CMK (cell line): ENCODE measurements at regions not wholly inside any gene's neighbourhood (a gene's known extent, or its start where the extent isn't known, plus 50 kb on each side); places are given as distances from the start of the nearest gene placed in this dataset.
"Not testable (repeated sequence)": the region's sequence is repeated elsewhere in the genome, so short reads cannot be mapped to it uniquely, and the experiment has no call there.

ENCODE experiments used
- DNase-seq: peaks from one replicate; pipeline ENCODE4 v3.0.0-alpha.2; 2010; ENCODE audit warnings: low read depth

DNA sequence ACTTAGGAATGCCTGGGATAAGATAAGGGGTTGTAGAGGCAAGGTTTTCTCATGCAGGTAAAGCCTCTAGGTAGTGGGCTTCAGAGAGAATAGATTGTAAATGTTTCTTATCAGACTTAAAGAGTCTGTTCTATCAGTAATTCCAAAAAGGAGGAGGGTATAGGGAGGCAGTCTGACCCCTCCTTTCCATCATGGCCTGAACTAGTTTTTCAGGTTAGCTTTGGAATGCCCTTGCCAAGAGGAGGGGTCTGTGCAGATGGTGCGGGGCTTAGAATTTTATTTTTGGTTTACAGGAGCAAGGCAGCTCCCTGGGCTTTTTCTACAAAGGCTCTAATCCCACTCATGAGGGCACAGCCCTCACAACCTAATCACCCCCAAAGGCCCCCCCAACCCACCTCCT lies 135.0 kb downstream of the B3GNT2 start:
- DNase-seq: no peak

DNA sequence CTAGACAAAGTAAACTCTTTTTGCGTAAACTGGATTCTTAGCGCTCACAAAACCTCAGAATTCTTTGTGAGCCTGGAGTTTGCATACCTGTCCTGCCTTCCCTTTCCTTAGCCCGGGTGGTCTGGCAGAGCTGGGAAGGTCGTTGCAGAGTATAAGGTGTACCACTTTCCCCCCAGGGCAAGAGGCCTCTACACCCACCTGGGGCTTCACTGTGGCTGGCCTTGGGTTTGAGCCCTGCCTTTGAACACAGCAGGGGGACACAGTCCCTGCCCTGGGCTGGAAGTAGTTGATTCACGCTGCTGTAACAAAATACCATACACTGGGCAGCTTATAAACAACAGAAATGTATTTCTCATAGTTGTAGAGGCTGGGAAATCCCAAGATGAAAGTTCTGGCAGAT lies 133.9 kb downstream of the B3GNT2 start:
- no peak for DNase-seq

DNA sequence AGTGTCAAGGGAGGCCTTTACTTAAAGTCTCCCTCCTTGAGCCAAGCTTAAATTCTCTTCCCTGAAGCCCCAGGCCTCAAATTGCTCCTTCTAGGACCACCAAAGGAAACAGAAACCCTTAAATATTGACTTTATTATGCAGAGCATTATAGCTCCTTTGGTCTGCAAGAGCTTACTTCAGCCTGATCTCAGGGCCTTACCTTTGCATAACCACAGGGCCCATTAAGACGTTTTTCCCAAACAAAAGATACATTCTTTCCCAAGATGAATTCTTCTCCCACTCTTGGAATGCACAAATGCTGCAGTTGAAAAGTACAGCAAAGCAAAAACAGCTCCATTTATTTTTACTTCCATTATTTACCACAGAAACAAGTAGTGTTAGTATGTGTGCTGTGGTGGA lies 130.8 kb downstream of the B3GNT2 start:
- DNase-seq: no peak

DNA sequence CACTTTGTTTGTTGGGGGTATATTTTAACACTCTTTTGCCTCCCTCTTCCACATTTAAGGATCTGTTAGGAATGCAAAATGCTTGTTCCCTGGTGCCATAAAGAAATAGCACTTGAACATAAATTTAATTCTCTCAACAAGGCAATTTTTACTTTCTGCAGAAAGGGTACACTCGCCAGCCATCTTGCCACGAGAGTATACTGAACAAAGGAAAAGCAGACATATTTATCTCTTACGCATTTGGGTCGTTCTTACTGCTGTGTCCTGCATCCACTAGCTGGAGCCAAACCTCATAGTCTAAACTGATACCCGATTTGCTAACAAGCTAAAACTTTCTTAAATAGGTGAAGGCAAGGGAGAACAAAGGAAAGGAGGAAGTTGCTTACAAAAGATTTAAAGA lies 129.5 kb downstream of the B3GNT2 start:
- no peak for DNase-seq

DNA sequence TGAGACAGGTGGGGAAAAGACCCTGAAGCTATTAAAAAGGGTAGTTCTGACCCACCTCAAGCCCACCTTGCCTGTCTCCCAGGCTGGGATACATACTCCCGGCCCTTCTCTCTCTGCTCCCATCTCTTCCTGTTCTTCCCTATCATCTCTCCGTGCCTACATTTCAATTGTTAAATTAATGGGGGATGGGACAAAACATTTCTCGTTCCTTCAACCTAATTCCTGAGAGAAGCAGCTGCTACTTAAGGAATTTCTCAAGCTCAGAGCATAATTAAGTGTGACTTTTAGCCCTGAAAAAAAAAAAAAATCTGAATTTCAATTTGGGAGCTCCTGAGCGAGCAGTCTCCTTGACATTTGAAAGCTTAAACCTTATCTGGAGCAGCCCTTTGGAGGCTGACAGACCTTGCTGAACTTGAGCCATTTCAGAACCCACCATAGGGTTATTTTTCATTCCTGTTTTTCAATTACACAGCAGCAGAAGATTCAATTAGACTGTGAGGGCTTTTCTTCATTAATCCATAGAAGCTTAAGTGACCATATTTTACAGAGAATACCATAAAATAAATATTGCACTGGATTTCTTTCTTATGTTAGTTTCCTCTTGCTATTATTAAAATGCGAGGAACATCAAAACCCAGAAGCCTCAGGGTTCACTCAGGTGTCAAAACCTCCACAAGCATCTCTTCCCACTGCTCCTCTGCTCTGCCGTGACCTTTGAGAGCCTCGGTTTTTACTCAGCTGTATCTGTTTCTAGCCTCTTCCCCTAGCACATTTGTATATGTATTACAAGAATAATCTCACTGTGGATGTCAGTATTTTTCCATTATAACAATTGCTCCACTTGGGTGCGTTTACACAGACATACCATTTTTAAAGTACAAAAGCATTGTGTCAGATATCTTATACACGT lies 125.7 kb downstream of the B3GNT2 start:
- no peak for DNase-seq

DNA sequence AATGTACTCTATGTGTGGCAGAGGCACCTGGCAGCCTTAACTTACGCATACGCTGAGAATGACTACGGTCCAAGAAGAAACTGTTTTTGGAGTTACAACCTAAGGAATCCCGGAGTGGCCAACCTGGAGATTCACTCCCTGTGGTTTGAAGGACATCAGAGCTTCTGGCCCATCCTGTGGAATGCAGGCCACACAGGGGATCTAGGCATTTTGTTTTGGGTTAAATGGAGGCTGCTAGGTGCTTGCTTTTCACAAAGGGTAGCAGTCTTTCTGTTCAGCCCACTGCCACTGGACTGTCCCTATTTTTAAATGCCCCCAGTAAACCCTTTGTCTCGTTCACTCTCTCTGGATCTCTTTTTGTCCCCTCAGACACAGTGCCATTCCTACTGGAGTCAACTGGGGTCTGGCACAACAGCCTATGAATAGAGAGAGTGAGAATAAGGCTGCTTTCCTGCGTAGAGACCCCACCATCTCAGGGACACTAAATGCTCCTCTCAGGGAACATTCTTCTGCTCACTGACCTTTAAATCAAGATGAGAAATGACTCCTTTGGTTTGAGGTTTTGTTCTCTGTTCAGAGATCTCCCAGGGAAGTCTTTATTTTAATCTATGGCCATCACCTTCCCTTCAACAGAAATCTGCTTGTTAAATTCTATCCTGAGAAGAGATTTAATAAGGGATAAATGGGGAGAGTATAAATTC lies 124.9 kb downstream of the B3GNT2 start:
- DNase-seq: no peak

DNA sequence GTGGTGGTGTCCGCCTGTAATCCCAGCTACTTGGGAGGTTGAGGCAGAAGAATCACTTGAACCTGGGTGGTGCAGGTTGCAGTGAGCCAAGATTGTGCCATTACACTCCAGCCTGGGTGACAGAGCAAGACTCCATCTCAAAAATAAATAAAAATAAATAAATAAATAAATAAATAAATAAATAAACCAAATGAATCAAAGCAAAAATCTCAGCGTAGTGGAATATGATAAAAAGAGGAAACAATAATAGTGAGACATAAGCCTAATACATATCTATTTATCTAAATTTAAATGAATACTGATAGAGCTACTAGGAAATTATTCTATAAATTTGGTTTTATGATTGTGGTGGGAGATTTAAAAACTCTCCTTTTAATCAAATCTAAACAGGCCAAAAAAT lies 124.2 kb downstream of the B3GNT2 start:
- DNase-seq: not testable (repeated sequence)

DNA sequence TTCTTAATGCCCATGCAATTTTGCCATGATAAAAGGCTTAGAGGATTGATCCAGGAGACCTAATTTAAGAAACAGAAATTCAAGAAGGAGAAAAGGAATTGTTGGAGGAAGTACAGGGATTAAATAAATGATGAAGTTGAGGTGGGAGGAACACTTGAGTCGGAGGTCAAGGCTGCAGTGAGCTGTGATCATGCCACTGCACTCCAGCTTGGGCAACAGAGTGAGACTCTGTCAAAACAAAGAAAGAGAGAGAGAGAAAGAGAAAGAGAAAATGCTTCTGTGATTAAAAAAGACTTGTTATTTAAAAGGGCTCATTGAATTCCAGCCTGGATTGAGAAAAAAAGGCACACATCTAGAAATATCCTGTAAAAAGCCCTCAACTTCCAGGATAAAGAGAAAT lies 123.2 kb downstream of the B3GNT2 start:
- DNase-seq: no peak

DNA sequence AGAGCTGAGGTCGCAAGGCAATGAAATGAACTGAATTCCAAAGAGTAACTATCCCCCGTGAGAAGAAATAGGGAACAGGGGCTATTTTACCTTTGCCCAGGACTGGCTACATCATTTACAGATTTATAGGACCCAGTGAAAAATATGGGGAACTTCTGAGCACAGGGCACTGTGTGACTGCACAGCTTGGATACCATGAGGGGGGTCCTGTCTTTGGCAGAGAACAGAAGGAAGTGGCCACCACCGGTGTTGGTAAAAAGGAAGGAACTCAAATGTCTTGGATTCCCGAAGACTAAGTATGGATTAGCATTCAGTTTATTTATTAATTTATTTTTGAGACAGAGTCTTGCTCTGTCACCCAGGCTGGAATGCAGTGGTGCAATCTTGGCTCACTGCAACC lies 119.6 kb downstream of the B3GNT2 start:
- no peak for DNase-seq

DNA sequence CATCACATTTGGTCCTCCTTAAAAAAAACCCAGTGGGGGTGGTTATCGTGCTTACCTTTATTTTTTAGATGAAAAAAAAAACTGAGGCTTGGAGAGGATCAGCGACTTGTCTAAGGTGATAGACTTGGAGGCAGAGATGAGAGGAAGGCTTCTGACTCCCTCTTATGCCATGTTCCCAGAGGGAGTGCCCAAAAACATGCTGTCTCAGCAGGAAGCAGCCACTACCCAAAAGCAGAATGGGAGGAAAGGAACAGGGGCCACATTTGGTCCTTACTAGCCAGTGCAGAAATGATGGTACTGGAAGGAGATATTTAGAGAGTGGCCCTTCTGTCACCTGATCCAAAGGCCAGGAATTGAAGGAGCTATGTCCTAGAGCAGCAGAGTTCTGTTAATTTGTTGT lies 118.4 kb downstream of the B3GNT2 start:
- no peak for DNase-seq

DNA sequence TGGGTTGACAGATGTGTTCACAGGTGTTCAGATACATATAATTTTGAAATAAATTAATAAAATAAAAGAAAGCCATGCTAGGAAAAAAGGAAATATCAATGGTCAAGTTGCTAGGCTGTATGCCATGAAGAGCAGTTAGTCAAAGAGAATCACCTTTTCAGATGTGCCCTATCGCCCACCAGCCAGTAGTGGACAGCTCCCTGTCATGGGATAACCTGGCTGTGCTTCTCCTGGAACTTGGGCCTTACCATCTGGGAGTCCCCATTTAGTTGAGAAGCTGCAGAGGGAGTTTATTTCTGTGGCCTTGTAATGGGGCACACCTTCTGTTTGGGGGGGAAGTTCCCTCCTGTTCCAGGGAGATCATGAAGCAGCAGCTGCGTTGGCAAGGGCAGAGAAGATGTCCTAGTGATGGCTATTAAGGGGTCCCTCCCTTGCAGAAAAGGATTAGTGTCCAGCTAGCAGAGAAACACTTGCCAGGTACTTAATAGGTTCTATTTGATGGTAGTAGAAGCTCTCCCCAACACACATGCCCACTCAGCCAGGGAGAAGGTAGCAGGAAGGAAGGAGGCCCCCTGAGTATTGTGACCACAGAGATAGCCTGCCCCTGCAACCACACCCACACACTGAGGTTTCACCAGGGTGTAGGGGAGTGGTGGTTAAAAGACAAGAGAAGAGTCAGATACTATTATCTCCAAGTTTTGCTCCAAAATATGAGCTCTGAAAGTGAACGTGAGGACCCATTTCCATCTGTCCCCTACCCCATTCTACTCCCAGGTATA lies 117.7 kb downstream of the B3GNT2 start:
- DNase-seq: peak; percentile 83

DNA sequence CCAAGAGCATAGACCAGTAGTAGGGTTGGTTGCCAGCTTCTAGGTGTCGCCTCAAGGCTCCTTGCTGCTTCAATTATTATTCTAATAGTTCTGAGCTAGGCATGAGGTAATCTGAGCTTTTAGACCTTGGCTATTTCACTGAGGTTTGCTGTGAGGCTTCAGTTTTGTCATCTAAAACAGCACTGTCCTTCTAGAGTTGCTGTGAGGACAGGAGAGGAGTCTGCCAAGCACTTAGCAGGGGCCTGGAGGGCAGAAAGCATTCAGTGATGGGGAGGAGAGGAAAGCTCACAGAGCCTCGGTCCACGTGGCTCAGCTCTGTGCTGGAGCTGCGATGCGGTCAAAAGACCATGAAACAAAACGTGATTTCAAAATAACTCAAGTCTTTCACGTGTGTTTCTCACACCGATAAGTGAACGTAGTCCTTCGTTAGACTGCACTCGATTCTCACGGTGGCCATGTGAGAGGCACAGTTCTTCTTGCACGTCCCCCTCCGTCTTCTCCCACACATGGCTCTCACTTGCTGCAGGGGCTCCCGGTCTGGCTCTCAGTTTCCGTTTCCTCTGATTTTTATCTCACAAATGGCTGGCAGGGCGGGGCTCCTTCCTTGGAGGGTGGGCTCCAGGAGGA lies 113.7 kb downstream of the B3GNT2 start:
- no peak for DNase-seq

DNA sequence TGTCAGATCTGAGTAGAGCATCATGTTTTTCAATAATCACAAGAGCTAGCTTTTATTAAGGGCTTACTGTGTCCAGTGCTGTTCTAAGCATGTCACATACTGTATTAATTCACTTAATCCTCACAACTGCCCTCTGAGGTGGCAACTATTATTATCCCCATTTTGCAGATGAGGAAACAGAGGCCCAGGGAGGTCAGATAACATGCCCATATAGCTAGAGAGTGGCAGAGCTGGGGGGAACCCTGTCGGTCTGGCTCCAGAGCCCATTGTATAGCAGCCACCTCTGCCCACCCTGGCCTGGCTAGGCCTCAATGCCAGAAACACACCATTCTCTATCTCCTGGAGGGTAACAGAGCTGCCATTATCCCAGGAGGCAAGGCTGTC lies 113.2 kb downstream of the B3GNT2 start:
- no peak for DNase-seq

DNA sequence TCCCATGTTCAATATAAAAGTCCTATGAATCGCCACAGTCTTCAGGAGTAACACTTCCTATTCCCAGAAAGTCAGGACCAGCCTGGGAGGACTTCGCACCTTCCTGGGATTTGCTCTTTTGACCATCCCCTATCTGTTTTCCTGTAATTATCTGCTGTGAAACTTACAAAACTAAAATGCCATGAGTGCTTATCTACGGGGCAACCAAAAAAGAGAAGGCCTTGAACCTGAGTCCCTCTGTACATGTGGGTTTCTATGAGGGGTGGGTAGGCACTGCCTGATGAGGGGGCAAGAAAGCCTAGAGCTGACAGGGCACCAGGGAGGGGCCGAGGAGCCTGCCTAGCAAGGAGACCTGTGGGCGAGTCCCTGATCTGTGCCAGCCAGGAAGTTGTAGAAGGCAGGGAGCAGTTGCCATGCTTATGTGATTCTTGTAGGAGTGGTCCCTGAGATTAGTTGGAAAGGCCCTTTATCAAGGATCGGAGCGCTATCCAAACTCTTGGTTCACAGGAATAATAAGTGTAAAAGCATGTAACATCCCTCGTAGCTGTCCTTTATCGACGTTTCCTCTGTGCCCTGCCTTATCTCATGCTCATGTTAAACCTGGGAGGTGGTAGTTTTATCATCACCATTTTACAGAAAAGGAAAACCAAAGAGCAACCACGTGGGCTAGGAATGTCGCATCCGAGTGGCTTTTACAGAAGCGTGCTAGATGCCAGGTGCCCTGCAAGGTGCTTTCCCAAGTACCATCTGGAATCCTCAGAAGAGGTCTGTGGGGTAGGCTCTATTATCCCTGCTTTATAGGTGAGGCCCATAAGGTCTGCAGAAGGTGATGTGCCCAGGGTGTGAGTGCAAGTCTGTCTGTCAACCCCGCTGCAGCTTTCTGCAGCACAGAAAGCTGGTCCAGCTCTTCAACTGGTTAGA lies 111.8 kb downstream of the B3GNT2 start:
- DNase-seq: no peak

DNA sequence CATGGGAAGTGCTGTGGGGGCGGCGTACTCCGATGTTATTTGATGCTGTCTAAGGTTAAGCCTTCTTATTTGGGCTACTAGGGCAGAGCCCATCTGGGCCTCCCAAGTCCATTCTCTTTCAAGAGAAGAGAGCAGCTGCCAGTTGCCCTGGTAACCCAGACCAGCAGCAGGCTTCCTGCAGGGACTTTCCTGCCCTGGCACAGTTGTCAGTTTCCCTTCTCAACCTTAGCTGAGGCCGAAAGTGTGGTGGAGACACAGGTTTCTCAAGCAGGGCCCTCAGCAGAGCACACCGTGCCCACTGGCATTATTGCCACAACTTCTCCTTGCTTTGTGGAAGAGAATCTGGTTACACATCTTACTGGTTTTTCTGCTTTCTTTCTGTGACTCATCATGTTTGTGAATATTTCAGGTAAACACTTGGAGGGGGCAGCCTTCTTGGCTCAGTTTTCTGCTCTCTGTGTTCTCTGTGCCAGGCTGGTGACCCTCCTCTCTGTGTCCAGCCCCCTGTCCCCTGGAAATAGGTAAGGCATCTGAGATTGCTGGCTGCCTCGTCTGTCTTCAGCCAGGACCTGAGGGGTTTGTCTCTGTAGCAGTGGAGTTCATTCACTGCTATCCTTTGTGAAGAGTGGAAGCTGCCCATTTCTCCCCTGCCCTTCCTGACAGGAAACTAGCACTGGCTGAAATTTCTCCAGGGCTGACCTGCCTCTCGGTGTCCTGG lies 111.0 kb downstream of the B3GNT2 start:
- DNase-seq: no peak

DNA sequence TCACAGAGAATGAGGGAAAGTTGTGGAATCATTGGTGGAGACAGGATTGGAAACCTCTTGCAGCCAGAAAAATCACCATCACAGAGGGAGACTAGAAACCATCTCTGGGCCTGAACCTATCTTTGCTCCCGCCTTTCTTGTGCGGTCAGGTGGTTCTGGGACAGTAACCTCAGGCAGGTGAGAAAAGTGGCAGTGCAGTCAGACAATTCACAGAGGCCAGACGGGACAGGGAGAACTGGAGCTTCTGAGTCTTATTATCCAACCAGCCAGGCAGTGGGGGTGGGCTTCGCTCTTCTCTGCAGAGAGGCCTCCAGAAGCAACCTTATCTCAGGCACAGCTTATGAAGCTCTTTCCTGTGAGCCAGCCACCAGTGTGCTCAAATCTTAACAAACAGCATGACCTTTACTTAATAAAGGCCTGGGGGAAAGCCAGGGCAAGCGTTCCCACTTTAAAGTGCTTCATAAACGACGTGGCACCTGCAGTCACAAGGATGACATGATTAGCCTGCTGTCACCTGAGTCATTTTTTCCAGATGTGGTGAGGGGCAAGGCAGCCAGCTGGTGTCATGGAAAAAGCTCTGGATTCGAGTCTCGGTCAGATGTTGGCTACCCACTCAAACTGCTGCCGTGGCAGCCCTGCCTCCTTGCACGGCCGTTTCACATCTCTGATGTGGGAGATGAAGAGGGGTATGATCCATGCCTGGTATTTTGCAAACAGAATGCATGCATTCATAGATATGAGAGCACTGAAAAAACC lies 109.7 kb downstream of the B3GNT2 start:
- DNase-seq: no peak

DNA sequence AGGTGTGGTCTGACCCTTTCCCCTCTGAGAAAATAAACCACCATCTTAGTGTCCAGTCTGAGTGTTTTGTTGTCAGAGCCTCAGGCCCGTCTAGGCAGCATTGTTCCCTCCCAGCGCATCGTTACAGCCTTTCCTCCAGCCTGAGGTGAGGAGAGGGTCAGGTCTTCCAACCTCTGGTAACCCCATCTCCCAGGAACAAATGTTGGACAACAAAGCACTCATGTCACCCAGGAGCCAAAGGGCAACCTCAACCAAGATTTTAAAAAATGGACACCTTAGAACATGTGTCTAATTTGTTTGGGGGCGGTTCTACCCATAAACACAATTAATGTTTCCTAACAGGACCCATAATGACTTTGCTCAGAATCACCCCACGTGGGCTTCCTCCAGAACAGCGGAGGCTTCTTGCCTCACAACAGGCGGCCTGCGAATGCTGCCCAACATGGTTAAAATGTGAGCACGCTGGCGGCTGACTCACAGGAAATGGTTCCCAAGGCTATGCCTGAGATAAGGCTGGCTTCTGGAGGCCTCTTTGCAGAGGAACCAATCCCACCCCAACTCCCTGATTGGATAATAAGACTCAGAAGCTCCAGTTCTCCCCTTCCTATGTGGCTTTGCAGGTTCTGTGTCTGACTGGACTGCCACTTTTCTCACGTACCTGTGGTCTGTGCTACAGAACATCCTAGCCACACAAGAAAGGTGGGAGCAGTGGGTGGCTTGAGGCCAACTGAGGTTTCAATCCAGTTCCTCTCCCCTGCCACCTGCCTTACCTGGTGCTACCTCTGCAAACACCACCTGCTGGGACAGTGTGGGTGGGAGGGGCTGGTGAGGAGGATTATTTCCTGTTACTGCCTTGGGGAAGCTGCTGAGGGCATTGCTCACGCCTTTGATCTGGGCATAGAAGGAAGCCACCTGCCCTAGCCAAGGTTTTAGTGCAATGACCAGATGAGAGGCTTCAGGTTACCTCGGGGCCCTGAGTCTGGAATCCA lies 108.8 kb downstream of the B3GNT2 start:
- DNase-seq: peak; percentile 94

DNA sequence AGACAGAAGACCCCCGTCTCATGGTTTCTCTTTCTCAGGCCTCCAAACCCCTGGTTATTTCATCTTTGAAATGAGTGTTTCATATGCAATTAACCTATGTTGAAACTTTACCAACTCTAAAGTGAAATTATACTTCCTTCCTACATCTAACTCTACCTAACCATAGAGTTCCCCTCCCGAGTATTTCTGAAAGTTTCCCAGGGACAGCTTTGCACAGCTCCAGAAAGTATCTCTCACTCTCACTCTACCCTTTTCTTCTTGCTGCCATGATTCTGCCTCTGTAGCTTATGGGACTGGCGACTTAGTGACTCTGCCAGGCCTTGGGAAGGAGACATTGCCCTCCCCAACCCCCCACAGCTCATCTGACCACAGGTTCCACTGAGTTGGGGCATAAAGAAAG lies 107.9 kb downstream of the B3GNT2 start:
- DNase-seq: no peak
